ENCODE measurements at regions not wholly inside any gene's neighbourhood (a gene's known extent, or its start where the extent isn't known, plus 50 kb on each side); places are given as distances from the start of the nearest gene placed in this dataset.
"Not testable (repeated sequence)": the region's sequence is repeated elsewhere in the genome, so short reads cannot be mapped to it uniquely, and the experiment has no call there.

DNA sequence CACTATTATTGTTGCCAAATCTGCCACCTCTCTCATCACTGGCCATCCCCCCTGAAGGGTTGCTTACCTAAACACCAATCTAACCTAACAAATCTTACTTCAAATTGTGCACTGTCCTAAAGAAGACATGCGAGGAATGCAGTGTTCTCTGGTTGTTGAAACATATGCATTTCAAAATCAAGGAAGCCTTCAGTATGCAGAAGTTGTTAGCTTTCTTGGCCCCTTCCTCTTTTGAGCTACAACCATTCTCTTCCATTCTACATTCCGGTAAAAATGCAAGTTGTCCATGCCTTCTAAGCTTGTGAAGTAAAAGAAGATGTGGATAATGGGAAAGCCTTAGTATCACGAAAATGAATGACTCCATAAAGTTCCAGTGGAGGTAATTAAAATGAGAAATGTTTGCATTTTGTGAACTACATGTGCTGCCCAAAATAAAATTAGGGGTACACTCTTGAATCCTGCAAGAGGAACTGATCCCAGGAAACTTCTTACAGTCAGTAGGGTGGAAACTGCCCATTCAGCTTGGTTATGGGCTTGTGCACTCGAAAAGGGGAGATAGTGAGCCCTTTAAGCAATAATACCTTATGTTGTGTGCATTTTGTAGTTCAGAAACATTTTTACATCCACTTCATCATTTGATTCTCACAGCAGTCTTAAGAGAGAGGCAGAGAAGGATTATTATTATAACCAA is 77.6 kb upstream of the ADRB2 start:
- H3K4me1 ChIP-seq = peaks cover 0 to 44% of the 10 kb centered on the region in 2 donors
- intact Hi-C loops (cut with DNase I) = loop anchor here in 1 of 2 donors (10.0 kb wide), 1 partner anchor 246 kb away; no protein-coding TSS in a partner anchor
- no peaks in the 10 kb centered on the region for H3K27me3 ChIP-seq
- H3K27ac ChIP-seq = peak overlapping the region in 1 of 2 donors; percentile 83
- H3K36me3 ChIP-seq = no peaks in the 10 kb centered on the region
- ATAC-seq (peak; percentile 52), DNase-seq (no peak)
- H3K9me3 ChIP-seq = peaks cover 0 to 2% of the 10 kb centered on the region in 2 donors
- TF ChIP-seq, protein P1, sequence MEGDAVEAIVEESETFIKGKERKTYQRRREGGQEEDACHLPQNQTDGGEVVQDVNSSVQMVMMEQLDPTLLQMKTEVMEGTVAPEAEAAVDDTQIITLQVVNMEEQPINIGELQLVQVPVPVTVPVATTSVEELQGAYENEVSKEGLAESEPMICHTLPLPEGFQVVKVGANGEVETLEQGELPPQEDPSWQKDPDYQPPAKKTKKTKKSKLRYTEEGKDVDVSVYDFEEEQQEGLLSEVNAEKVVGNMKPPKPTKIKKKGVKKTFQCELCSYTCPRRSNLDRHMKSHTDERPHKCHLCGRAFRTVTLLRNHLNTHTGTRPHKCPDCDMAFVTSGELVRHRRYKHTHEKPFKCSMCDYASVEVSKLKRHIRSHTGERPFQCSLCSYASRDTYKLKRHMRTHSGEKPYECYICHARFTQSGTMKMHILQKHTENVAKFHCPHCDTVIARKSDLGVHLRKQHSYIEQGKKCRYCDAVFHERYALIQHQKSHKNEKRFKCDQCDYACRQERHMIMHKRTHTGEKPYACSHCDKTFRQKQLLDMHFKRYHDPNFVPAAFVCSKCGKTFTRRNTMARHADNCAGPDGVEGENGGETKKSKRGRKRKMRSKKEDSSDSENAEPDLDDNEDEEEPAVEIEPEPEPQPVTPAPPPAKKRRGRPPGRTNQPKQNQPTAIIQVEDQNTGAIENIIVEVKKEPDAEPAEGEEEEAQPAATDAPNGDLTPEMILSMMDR (IDR thresholded peaks at IDR 0.05) = no peak
- H3K4me3 ChIP-seq = no peak overlapping the region

- no peak overlapping the region for H3K4me3 ChIP-seq
- no peaks in the 10 kb centered on the region for H3K27me3 ChIP-seq
- H3K27ac ChIP-seq = no peak overlapping the region
- intact Hi-C loops (cut with DNase I) = no loop called here
- peaks cover 0 to 44% of the 10 kb centered on the region in 2 donors for H3K4me1 ChIP-seq
- peak; percentile 60 for ATAC-seq
- no peaks in the 10 kb centered on the region for H3K36me3 ChIP-seq
- peaks cover 0 to 17% of the 10 kb centered on the region in 2 donors for H3K9me3 ChIP-seq
- TF ChIP-seq, protein P1 (IDR thresholded peaks at IDR 0.05) = no peak
- no peak for DNase-seq
Measured at GRCh38 chr5:148750614-148751013, 75.8 kb upstream of the ADRB2 start.

GRCh38 chr5:148751025-148751424 is 75.4 kb upstream of the ADRB2 start:
- Histone ChIP-seq H3K4me3 (no peak overlapping the region), H3K4me1 (peaks cover 0 to 44% of the 10 kb centered on the region in 2 donors), H3K9me3 (peaks cover 0 to 21% of the 10 kb centered on the region in 2 donors), H3K27me3 (no peaks in the 10 kb centered on the region), H3K27ac (no peak overlapping the region), H3K36me3 (no peaks in the 10 kb centered on the region)
- DNase-seq (no peak), ATAC-seq (no peak)
- intact Hi-C loops (cut with DNase I) = no loop called here
- TF ChIP-seq, protein P1 (IDR thresholded peaks at IDR 0.05) = no peak

GRCh38 chr5:148752375-148752774 is 74.0 kb upstream of the ADRB2 start:
- H3K27me3 ChIP-seq; H3K36me3 ChIP-seq; H3K27ac ChIP-seq; intact Hi-C loops (cut with DNase I); DNase-seq; ATAC-seq; H3K4me3 ChIP-seq: not testable (repeated sequence)
- Histone ChIP-seq H3K9me3 (peaks cover 0 to 31% of the 10 kb centered on the region in 2 donors), H3K4me1 (peaks cover 0 to 35% of the 10 kb centered on the region in 2 donors)

DNA sequence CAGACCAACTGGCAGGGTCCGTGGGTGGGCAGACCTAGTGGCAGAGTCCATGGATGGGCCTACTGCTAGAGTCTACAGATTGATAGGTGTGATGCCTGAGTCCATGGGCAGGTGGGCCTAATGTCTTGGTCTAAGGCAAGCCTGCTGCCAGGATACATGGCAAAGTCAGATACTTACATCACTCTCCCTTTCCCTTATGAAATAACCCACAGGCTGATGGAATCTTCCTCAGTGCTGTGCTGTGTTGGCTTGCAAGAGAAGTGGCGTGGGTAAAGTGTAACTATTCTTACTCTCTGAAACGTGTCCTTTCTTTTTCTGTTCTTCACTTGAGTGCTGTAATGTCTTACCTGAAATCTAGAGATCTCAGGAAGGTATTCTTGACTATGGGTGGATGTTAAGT is 67.3 kb upstream of the ADRB2 start:
- ATAC-seq = no peak
- TF ChIP-seq, protein P1 (IDR thresholded peaks at IDR 0.05) = no peak

More for the DNA sequence above, 67.3 kb upstream of the ADRB2 start:
- intact Hi-C loops (cut with DNase I) = no loop called here
- peaks cover 0 to 28% of the 10 kb centered on the region in 2 donors for H3K9me3 ChIP-seq
- peaks cover 0 to 8% of the 10 kb centered on the region in 2 donors for H3K4me1 ChIP-seq
- no peak for DNase-seq
- H3K36me3 ChIP-seq = no peaks in the 10 kb centered on the region
- no peaks in the 10 kb centered on the region for H3K27me3 ChIP-seq
- H3K27ac ChIP-seq = peak overlapping the region in 1 of 2 donors; percentile 45
- no peak overlapping the region for H3K4me3 ChIP-seq
